Lung (tissue), 11 donors: ENCODE measurements at regions not wholly inside any gene's neighbourhood (a gene's known extent, or its start where the extent isn't known, plus 50 kb on each side); places are given as distances from the start of the nearest gene placed in this dataset.

Experiments used
- ATAC-seq: fragments of 200-7000 bp; cut with Tn5 transposase; one replicate; pipeline ENCODE4 v1.9.1; 2020; ENCODE audit warnings: moderate number of reproducible peaks; ENCODE audit not compliant: insufficient read depth, low FRiP score
- DNase-seq, 3 donors: peaks; one replicate each; pipeline ENCODE4 v3.0.0-alpha.2; 2013 to 2017
- H3K27ac ChIP-seq, 2 donors: one replicate each; pipeline ENCODE4 v1.5.1; 2013; ENCODE audit warnings: mild to moderate bottlenecking in 2 of 2, moderate library complexity in 2 of 2, control low read depth in 1 of 2, inconsistent platforms in 1 of 2, low read depth in 1 of 2, low read length in 1 of 2
- H3K27me3 ChIP-seq, 3 donors: one replicate each; pipeline ENCODE4 v1.5.1; 2013; ENCODE audit warnings: low read length in 2 of 3; ENCODE audit not compliant: control insufficient read depth in 3 of 3, insufficient read depth in 3 of 3
- H3K36me3 ChIP-seq, 4 donors: one replicate each; pipeline ENCODE4 v1.5.1; 2013; ENCODE audit warnings: low read length in 4 of 4, mild to moderate bottlenecking in 1 of 4, moderate library complexity in 1 of 4; ENCODE audit not compliant: control insufficient read depth in 4 of 4, insufficient read depth in 4 of 4
- H3K4me1 ChIP-seq, 5 donors: one replicate each; pipeline ENCODE4 v1.5.1; 2013; ENCODE audit warnings: low read length in 5 of 5, mild to moderate bottlenecking in 2 of 5, moderate library complexity in 1 of 5; ENCODE audit not compliant: control insufficient read depth in 5 of 5, insufficient read depth in 5 of 5
- H3K4me3 ChIP-seq: one replicate; pipeline ENCODE4 v1.5.1; 2013; ENCODE audit warnings: mild to moderate bottlenecking, control low read depth, moderate library complexity
- H3K9ac ChIP-seq, 2 donors: one replicate each; pipeline ENCODE4 v1.5.1; 2013; ENCODE audit warnings: low read length in 2 of 2, control low read depth in 1 of 2; ENCODE audit not compliant: insufficient read depth in 1 of 2
- H3K9me3 ChIP-seq, 4 donors: one replicate each; pipeline ENCODE4 v1.5.1; 2013; ENCODE audit warnings: low read length in 3 of 4, mild to moderate bottlenecking in 1 of 4, moderate library complexity in 1 of 4; ENCODE audit not compliant: control insufficient read depth in 4 of 4, insufficient read depth in 3 of 4
- CTCF ChIP-seq: IDR thresholded peaks from 2 replicates; pipeline ENCODE4 v1.5.1; 2012; ENCODE audit warnings: mild to moderate bottlenecking; ENCODE audit errors: control extremely low read depth, extremely low read depth
- WGBS, 2 donors: extraction: QIAGEN DNeasy Blood & Tissue Kit; methylation state at CpG; one replicate each; pipeline ENCODE4 v1.1.7; 2013; 5-methylcytosine and 5-hydroxymethylcytosine counted together
- donor health status: control.
- donor health status: control.
- donor health status: Bipolar disorder and iron deficiency.
- donor health status: healthy.
- donor health status: DM: yes; HTN: yes; CAD: no.

GRCh38 chr3:194939949-194940770 lies 254.5 kb downstream of the FAM43A start:
- TF ChIP-seq CTCF, result no peak
- H3K27ac ChIP-seq, result no peak overlapping the region
- peaks cover 0 to 15% (median 0%) of the 10 kb centered on the region in 5 donors for H3K4me1 ChIP-seq
- no peaks in the 10 kb centered on the region for H3K9me3 ChIP-seq
- H3K4me3 ChIP-seq, result no peak overlapping the region
- DNase-seq (no peak), ATAC-seq (no peak)
- no peaks in the 10 kb centered on the region for H3K36me3 ChIP-seq
- WGBS, 2 donors, result 89 to 94% methylated on average over 17 of the region's 17 CpGs
- H3K27me3 ChIP-seq, result peaks cover 0 to 8% (median 8%) of the 10 kb centered on the region in 3 donors
- no peak overlapping the region for H3K9ac ChIP-seq

GRCh38 chr3:194941360-194941955 lies 255.8 kb downstream of the FAM43A start:
- ATAC-seq, result no peak
- DNase-seq, result no peak
- H3K36me3 ChIP-seq, result no peaks in the 10 kb centered on the region
- H3K4me3 ChIP-seq, result no peak overlapping the region
- H3K9ac ChIP-seq, result no peak overlapping the region
- no peak overlapping the region for H3K27ac ChIP-seq
- TF ChIP-seq CTCF, result no peak
- H3K27me3 ChIP-seq, result peaks cover 0 to 8% (median 8%) of the 10 kb centered on the region in 3 donors
- H3K9me3 ChIP-seq, result no peaks in the 10 kb centered on the region
- WGBS, 2 donors, result 82 to 85% methylated on average over 9 of the region's 9 CpGs
- H3K4me1 ChIP-seq, result peaks cover 0 to 21% (median 0%) of the 10 kb centered on the region in 5 donors

GRCh38 chr3:194941956-194942511 lies 256.4 kb downstream of the FAM43A start:
- peaks cover 0 to 8% (median 8%) of the 10 kb centered on the region in 3 donors for H3K27me3 ChIP-seq
- H3K9ac ChIP-seq, result no peak overlapping the region
- H3K4me3 ChIP-seq, result no peak overlapping the region
- WGBS, 2 donors, result 76 to 82% methylated on average over 9 of the region's 9 CpGs
- H3K27ac ChIP-seq, result no peak overlapping the region
- no peak for DNase-seq
- no peak for TF ChIP-seq CTCF
- no peaks in the 10 kb centered on the region for H3K9me3 ChIP-seq
- no peak for ATAC-seq
- peaks cover 0 to 22% (median 0%) of the 10 kb centered on the region in 5 donors for H3K4me1 ChIP-seq
- H3K36me3 ChIP-seq, result no peaks in the 10 kb centered on the region
